Kidney epithelial cell (primary cell): ENCODE measurements at regions not wholly inside any gene's neighbourhood (a gene's known extent, or its start where the extent isn't known, plus 50 kb on each side); places are given as distances from the start of the nearest gene placed in this dataset.

Source experiments
- DNase-seq: peaks from one replicate; pipeline ENCODE4 v3.0.0-alpha.2; 2010; ENCODE audit warnings: low read depth
- H3K27me3 ChIP-seq: 2 replicates; pipeline ENCODE4 v1.6.0; 2011; ENCODE audit warnings: low read length; ENCODE audit not compliant: control insufficient read depth, insufficient read depth
- H3K36me3 ChIP-seq: 2 replicates; pipeline ENCODE4 v1.5.1; 2011; ENCODE audit warnings: low read length; ENCODE audit not compliant: control insufficient read depth, insufficient read depth
- H3K4me3 ChIP-seq: 2 replicates; pipeline ENCODE4 v1.5.1; 2011; ENCODE audit warnings: low read depth, mild to moderate bottlenecking, control low read depth, low read length
- CTCF ChIP-seq: IDR thresholded peaks from 2 replicates; pipeline ENCODE4 v1.5.1; 2011; ENCODE audit warnings: mild to moderate bottlenecking, moderate library complexity, low read length, control low read depth, inconsistent platforms; ENCODE audit not compliant: insufficient read depth, poor library complexity, severe bottlenecking

- H3K4me3 ChIP-seq = no peak overlapping the region
- H3K36me3 ChIP-seq = no peaks in the 10 kb centered on the region
- no peak for TF ChIP-seq CTCF
- DNase-seq = no peak
- H3K27me3 ChIP-seq = no peaks in the 10 kb centered on the region
Measured at GRCh38 chr2:238747114-238747513, 100.8 kb upstream of the TWIST2 start.

DNA sequence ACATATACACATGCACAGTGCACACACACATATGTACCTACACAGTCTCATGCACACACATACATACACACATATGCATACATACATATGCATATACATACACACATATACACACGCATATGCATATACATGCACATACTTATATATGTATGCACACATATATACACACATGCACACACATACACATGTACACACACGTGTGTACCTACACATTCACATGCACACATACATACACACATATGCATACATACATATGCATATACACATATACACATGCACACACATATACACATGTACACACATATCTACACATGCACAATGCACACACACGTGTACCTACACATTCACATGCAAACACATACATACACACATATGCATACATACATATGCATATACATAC lies 100.3 kb upstream of the TWIST2 start:
- Histone ChIP-seq H3K27me3 (no peaks in the 10 kb centered on the region), H3K36me3 (no peaks in the 10 kb centered on the region), H3K4me3 (no peak overlapping the region)
- TF ChIP-seq CTCF = no peak
- no peak for DNase-seq

DNA sequence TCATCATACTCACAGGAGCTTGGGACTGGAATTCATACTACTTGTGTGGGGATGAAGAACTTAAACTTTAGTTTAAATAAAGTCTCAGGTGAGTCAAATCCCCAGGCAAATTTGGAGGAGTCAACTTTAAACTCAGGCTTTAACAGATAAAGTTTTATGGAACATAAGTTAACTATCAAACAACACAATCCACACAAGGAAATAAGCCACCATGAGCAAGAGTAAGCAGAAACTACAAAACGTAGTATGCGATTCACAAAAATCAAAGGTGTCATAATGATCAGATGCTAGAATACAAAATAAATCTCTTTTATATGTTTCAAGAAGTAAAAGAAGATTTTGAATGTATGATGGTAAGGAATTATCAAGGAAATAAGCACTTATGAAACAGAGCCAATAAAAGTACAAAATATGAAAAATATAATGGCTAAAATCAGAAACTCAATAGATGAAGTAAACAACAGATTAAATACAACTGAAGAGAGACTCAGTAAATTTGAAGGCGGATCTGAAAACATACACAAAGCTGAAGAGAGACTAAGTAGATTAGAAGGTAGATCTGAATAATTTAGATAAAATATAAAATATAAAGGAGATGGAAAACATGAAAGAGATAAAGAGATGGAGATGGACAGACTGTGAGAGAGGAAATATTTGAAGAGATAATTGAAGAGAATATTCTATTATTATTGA lies 97.5 kb upstream of the TWIST2 start:
- no peak for TF ChIP-seq CTCF
- Histone ChIP-seq H3K4me3 (no peak overlapping the region), H3K36me3 (no peaks in the 10 kb centered on the region), H3K27me3 (no peaks in the 10 kb centered on the region)
- no peak for DNase-seq

DNA sequence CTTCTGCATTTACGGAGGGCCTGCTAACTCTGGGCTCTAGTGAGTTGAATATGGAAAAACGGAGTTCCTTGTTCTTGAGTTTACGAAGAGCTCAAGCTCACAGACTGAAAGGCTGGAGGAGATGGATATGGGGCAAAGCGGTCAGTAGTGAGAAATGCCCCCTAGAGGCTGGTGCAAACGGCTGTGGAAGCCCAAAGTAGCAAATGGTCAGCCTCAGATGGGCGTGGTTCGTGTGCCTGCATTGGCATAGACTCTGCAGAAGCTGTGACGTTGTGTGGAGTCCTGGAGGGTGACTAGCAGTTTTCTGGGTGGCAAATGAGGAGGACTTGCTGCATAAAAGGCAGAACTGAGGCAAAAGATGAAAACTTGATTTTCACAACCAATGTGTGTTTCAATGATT lies 93.6 kb upstream of the TWIST2 start:
- no peak for DNase-seq
- peak; percentile 10 for TF ChIP-seq CTCF

DNA sequence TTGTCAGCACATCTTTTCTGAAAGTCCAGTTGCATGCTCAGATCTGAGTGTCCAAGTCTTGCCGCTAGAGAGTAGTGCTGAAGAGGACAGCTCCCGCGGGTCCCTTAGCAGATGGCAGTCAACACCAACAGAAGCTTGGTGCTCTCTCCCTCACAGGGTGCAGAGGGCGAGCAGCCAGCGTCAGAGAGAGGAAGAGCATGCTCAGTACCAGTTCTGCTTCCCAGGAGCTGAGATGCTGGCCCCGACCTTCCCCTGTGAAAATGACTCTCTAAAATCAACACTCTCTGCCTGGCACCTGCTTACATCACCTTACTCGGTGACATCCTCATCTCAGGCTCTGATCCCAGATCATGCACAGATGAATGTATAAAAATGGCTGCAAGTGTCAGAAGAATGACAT lies 86.0 kb upstream of the TWIST2 start:
- H3K36me3 ChIP-seq = no peaks in the 10 kb centered on the region
- H3K4me3 ChIP-seq = no peak overlapping the region
- TF ChIP-seq CTCF = no peak
- H3K27me3 ChIP-seq = no peaks in the 10 kb centered on the region
- no peak for DNase-seq

More for the DNA sequence above, 93.6 kb upstream of the TWIST2 start:
- no peak overlapping the region for H3K4me3 ChIP-seq
- no peaks in the 10 kb centered on the region for H3K36me3 ChIP-seq
- no peaks in the 10 kb centered on the region for H3K27me3 ChIP-seq

DNA sequence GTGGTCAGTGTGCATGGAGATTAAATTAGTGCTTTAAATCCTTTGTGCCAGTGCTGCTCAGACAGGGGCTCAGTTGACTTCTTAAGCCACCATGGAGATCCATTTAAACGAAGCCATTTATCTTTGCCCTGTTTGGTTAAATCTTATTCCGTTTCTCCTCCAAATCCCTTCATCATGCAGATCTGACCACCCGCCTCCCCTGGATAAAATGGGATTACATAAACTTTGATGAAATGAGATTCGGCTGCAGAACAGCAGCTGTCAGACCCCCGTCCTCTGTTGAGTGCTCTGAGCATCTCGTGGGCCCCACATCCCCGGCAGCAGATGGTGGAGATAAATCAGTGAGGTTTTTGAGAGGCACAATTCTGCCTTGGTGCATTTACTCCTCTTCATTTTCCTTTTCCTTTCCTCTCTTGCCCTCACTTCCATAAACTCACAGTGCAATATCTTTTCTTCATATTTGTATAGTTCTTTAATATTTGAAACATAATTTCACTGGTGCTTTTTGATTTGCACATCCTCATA lies 84.4 kb upstream of the TWIST2 start:
- TF ChIP-seq CTCF = no peak
- H3K36me3 ChIP-seq = no peaks in the 10 kb centered on the region
- H3K27me3 ChIP-seq = no peaks in the 10 kb centered on the region
- DNase-seq = no peak
- no peak overlapping the region for H3K4me3 ChIP-seq
